GM18873 (cell line): ENCODE measurements at regions not wholly inside any gene's neighbourhood (a gene's known extent, or its start where the extent isn't known, plus 50 kb on each side); places are given as distances from the start of the nearest gene placed in this dataset.
"Not testable (repeated sequence)": the region's sequence is repeated elsewhere in the genome, so short reads cannot be mapped to it uniquely, and the experiment has no call there.

Experiments used
- ATAC-seq: cut with Tn5 transposase; IDR thresholded peaks from one replicate; pipeline ENCODE4 v1.9.1; 2021; ENCODE audit warnings: mild to moderate bottlenecking, moderate library complexity, moderate number of reproducible peaks; ENCODE audit not compliant: unreplicated experiment, low FRiP score

DNA sequence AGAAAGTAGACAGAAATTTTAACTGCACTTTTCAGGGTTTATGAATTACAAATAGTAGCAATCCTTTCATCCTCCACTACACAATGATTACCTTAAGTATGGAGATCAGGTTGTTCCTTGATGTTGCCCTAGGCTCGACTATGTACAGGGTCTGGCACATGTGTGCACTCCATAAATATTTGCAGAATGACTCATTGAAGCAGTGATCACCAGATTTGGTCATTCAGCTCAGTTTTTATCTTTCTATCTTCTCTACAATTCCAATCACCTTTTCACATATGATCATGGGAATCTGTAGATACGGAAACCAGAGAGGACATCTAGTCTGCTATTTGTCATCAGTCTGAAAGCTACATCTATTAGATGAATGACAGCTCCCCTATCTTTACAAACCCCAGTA, 171.7 kb upstream of the HCCS start:
- ATAC-seq = no peak

DNA sequence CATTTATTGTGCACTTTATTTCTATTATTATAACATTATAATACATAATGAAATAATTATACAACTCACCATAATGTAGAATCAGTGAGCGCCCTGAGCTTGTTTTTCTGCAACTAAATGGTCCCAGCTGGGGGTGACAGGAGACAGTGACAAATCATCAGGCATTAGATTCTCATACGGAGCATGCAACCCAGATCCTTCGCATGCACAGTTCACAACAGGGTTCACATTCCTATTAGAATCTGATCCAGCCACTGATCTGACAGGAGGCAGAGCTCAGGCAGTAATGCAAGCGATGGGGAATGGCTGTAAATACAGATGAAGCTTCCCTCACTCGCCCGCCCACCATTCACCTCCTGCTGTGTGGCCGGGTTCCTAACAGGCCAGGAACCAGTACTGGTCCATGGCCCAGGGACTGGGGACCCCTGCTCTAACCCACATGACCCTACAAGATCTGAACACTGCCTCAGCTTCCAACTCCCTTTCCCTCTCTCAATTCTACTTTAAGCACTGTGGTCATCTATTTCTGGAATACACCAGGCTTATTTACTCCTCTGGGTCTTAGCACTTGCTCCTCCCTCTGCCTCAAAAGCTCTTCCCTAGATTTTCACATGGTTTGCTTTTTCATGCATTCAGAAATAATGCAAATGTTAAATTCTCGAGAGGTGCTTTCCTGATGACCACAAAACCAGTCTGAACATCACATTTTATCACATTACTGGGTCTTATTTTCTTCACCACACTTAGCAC, 166.8 kb upstream of the HCCS start:
- no peak for ATAC-seq

DNA sequence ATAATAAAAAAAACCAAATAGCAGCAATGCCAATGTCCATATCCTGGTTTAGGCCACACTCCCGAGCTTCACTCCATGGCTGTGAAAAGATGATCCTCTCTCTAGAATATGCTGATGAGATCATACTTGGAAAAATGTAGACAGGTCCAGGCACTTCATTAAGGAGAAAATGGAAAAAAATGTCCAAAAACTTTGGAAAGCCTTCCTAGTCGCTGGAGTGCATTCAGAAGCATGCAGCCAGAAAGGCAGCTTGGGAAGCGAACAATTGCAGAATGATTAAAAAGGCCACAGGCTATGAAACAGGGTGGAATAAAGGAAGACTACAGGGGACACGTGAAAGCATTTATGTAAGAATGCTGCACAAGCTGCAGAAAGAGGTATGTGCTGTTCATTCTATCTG, 165.6 kb upstream of the HCCS start:
- ATAC-seq = no peak

DNA sequence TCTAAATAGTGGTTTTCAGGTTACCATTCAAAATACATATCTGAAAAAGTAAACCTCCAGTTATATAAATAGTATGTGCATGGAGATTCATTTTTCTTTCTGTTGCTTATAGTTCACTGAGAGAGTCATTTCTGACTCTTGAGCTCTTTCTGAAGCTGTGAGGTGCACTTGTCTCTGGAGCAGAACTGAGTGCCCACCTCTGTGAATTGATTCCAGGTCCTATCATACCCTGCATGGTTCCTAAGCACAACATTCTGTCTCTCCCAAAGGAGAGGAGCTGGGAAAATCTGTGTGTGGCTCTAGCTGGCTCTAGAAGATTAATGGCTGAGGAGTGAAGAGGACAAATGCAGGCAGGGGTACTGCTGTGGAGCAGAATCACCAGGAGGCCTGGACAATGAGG, 161.6 kb upstream of the HCCS start:
- no peak for ATAC-seq

DNA sequence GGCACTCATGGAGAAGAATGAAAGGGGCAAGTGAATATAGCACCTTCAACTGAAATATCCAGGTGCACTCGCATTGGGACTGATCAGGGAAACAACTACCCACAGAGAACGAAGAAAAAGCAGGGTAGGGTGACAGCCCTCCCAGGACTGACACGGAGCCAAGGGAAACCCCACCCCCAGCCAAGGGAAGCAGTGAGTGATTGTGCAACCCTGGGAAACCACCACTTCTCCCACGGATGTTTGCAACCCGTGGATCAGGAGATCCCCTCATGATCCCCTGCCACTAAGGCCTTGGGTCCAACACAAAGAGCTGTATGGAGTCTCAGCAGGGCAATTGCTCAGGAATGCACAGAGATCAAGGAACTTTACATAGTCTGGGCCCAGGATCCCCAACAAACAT, 158.5 kb upstream of the HCCS start:
- ATAC-seq = no peak

DNA sequence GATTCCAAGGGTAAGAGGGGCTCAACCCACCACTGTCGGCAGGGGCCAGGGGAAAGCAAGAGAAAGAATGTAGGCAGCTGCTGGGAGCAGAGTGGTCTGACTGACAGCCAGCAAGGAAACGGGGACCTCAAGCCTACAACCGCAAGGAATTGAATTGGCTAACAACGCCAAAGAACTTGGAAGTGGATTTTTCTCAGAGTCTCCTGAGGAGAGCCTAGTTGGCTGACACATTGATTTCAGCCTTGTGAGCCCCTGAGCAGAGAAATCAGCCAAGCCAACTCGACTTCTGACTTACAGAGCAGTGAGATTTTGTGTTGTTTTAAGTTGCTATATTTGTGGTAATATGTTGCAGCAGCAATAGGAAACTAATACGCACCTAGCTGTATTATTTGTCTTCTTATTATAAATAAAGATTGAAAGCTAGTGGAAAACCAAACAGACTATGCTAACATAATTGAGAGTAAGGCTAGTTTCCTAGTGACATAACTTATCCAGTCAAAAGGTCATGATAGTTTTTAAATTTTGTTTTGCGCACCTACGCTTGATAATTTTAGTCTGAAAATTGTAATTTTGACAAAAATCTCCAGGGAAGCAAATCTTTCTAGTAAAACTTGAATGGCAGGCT, 145.8 kb upstream of the HCCS start:
- ATAC-seq = no peak

DNA sequence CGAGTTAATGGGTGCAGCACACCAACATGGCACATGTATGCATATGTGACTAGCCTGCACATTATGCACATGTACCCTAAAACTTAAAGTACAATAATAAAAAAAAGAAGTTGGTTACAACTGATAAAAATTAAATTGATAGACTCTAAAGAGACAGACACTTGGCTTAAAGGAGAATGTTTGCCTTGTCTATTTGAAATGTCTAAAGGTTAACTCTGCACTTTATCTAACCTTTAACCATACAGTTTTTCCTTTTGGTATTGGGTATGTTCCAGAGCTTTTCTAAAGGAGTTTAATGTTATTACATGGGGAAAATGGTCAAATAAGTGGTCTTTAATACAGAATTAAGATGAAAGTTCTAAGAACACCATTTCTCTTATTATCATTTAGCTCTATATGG, 145.1 kb upstream of the HCCS start:
- no peak for ATAC-seq

DNA sequence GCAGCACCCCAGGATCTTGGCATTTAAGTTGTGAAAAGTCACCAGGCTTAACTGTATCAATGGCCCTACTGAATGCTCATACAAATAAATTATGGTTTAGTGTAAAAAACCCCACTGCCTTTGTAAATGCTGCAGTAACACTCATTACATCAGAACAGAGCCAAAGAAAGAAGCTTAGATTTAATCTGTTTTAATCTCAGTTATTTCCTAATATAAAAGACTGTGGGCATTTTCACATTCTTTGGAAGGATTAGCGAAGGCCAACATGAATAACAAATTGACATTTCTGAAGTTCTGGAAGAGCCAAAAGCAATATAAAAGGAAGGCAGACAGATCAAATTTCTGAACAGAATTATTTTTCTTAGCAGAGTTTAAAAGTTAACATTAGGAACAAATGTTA, 140.0 kb upstream of the HCCS start:
- no peak for ATAC-seq

DNA sequence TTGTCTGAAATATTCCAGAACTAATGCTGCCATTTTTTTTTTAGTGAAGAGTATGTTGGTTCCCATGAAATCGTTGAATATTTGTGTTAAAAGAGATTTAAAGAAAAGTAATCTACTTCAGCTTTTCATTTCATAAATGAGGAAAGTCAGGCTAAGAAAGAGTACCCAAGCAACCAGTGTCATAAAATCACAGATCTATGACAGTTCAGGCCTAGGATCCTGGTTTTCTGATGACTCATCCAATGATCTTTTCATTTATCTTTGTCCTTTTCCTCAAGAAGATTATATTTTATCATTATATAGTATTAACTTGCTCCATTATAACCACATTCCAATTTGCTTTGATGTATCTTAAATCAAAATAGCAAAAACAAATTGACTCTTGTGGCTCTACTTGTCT, 139.4 kb upstream of the HCCS start:
- ATAC-seq = no peak

DNA sequence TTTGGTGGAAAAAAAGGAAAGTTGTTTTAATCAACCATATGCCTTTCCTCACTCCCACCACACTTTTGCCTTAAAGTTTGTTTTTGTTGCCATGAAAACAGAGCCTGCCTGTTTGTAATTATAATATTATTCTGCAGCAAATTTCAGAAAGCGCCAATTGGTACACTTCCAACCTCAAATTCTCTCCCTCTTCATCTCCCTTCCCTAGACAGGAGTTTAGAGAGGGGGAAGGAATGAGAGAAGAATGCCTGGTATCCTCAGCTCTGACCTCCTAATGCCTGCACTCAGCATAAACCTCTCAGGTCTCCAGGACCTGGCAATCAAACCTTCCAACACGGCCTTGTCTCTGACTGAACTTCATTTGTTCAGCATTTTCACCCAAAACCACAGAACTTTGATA, 138.4 kb upstream of the HCCS start:
- ATAC-seq = no peak

DNA sequence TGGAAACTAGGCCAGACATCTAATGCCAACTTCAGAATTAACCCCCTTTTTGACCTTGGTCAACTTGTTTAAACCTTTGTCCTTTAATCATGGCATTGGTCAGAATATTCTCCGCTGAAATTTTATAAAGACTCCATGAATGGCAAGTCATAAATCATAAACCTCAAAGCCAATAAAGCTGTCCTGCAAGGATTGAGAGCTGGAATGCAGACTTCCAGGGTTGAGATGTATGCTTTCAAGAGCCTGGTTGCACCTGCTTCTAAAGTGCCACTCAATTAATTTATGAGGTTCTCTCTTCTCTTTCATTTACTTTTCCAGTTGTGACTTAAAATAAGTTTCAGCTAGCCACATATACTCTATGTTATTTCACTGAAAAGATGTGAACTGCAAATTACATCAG, 136.2 kb upstream of the HCCS start:
- ATAC-seq = no peak

DNA sequence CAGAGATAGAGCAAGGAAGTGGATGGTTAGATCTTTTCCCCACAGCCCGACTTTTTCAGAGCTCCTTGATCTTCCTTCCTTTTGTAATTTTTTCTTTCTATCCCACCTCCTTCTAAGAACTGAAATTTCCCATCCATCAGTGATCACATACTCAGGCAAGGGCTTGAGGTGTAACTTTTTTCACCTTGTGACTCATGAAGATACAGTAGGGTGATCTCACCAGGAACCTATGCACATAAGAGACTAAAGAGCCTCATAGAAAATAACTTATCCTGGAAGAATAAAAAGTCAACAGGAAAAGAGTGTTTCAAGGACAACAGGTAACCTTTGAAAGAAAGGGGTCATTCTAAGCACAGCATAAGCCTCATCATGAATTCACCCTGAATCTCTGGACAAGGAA, 131.2 kb upstream of the HCCS start:
- no peak for ATAC-seq

DNA sequence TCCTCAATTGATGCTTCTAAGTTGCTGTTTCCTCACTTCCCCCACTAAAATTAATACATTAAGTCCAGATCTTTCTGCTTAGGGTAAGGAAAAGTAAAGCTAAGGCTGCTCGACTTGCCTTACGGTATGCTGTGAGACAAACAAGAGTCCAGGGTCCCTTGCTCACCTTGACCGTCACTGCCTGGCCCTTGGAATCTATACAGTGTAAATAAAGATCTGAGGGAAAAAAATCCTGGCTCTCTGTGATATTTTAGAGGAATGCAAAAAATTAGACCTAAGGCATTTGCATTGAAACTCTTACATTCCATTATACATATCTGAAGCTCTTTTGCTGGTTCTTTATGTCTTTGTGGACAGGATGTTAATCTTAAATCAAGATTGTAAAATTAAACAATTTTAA, 129.6 kb upstream of the HCCS start:
- ATAC-seq = no peak

DNA sequence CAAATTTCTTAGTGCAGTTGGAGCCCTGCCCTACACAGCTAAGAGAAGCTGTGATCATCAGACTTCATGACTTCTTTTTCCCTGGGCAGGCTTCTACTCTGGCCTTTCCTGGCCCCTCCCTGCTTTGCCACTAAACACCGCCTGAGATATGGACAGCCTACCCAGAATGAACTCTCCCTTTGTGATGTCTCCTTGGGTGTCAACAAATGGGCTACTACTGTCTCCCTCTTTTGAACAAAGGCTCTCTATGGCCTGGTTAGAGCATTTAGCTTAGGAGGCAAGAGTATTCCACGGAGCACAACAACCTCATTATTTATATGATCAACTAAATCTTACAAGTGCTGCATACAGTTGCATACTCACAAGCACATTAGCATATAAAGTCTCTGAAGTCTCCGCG, 127.6 kb upstream of the HCCS start:
- ATAC-seq = no peak

DNA sequence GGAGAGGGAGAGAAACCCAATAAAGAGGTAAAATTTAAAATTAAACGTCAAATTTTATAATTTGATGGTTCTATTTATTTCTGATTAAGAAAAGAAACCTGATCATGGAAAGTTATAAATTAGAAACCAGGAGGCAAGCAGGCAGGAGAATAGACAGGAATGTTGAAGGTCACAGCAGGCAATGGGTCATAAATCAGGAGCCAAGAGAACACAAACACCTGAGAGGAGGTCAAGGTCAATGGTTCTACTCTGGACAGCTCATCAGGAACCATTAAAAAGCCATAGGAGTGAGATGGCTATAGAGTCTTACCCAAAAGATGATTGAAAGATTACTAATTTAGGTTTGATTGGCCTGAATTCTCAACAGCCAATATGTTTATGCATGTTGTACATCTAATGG, 126.9 kb upstream of the HCCS start:
- ATAC-seq = no peak

DNA sequence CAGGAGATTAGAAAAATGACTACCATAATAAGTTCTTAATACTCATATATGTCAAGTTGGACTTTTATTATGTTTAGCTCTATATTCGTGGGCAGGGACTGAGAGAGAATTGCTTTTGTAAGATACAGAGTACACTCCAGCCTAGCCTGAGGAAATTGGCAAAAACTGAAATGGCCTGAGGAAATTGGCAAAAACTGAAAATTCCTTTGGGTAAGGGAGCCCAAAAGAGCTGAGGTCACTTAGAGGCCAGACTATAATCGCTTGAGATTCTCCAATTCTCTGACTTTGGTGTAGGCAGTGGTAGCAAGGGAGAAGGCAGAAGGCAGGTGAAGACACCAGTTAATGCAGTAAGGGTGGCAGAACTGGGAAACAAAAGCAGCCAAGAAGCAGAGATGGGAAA, 124.5 kb upstream of the HCCS start:
- ATAC-seq = no peak

DNA sequence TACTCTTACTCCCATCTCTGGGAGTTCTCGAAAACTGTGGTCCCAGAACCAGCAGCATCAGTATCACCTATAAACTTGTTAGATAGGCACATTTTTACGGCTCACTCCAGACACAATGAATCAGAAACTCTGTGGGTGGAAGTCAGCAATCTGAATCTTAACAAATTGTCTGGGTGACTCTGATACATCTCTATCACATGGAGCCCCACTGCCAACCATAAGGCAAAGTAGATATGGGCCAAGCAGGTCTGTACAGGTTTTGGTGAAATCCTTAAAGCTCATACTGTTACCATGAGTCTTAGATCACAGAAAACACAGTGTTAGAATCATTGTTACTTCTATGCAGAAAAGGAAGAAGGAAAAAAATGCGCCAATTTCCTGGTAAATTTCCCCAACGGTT, 122.5 kb upstream of the HCCS start:
- no peak for ATAC-seq

DNA sequence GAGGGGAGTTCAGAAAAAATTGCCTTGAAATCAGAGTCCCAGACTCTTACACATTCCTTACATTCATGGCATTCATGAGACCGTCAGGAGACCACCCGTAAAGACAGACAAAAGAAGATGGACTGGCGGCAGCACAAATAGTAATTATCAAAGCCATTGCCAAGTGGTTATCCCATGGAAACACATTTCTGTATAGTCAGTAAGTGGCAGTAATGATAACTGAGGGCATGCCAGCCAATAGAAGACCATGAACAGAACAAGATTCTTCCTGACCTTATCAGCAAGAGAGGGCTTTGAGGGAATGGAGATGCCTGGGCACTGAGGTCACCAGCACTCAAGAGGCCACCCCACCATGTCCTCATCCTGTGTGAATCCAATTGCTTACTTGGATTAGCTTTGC, 121.7 kb upstream of the HCCS start:
- no peak for ATAC-seq

DNA sequence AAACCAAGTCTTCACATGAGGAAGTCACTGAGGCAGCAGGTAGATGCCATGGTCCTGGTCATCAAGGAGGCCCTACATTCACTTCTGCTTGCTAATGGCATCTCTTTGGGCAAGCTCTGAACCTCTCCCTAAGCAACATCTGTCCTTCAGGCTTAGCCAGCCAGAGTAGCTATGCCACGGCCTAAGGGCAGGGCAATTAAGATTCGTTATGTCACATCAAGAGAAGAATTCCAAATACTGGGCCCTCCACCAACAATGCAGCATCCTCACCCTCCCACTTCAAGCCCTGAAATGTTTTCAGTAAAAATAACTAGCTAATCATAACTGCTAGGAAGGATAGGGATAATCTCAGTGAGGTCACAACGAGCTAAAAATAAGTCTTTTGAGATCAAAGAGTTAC, 120.7 kb upstream of the HCCS start:
- no peak for ATAC-seq

DNA sequence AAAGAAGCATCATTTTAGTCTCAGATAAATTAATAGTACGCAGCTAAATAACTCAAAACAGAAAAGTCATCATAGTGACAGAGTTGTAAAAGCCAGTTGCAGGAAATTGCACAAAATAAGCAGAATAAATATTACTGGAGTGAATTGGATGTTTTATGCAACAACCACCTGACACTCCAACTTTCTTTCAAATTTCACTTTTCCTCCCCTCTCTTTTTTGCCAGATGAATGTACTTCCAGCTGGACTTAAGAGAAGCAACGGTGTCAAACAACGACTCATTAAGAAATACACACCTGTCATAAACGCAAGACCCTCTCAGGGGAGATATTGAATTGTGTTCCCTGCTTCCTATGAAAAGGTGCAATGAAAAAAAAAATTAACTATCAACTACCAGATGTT, 120.2 kb upstream of the HCCS start:
- ATAC-seq = no peak

DNA sequence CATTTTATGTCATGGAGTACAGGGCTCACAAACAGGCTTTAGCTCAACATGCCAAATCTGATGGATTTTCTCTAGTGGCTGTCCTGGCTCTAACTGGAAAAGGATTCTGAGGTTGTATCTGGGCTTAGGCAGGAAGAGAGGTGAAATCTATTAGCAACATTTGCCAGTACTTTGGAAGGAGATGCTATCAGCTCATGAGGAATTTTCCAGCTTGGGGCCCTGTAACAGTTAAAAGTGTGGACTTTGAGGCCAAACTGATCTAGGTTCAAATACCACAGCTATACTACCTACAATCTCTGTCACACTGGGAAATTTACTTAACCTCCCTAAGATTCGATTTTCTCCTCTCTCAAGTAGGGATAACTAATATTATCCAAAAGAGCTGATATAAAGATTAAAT, 119.0 kb upstream of the HCCS start:
- ATAC-seq = no peak

DNA sequence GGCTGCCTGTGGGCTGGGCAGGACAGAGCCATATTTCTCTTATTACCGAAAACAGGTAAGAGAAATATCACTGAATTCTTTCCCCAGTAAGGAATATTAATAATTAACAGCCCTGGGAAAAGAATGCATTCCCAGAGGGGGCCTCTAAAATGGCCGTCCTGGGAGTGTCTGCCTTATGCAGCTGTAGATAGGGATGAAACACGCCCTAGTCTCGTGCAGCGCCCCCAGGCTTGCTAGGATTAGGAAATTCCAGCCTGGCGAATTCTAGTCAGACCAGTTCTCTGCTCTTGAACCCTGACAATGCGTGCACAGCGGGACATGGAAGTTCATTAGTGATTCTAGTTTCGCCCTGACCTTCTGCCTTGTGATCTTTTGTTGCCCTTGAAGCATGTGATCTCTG, 104.1 kb upstream of the HCCS start:
- not testable (repeated sequence) for ATAC-seq

DNA sequence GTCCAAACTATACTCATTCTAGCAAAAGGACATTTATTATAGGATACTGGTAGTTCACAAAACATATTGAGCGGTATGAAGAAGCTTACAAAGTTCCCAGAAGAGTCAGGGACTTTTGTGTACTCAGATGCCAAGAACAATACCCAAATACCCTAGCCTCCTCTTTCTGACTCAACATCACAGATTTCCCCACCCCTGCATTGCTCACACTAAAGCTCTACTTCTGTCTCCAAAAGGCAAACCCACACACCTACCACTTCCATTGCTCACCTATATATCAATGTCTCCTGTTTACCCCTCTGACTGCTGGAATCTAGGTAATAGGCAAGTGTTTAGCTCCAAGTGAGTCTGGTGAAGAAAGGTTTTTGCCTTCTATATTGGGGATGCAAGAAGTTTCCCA, 100.7 kb upstream of the HCCS start:
- no peak for ATAC-seq
